Osteoblast (primary cell): ENCODE measurements at regions not wholly inside any gene's neighbourhood (a gene's known extent, or its start where the extent isn't known, plus 50 kb on each side); places are given as distances from the start of the nearest gene placed in this dataset.

Experiments used
- DNase-seq: peaks from one replicate; pipeline ENCODE4 v3.0.0; 2011; ENCODE audit warnings: low spot score, mixed read lengths; ENCODE audit not compliant: insufficient read length; ENCODE audit errors: missing footprints
- H2AFZ ChIP-seq: 2 replicates; pipeline ENCODE4 v1.6.0; 2011; ENCODE audit warnings: mild to moderate bottlenecking, low read length
- H3K27ac ChIP-seq: 2 replicates; pipeline ENCODE4 v1.5.1; 2011; ENCODE audit warnings: mild to moderate bottlenecking, low read depth, low read length, moderate library complexity
- H3K27me3 ChIP-seq: 2 replicates; pipeline ENCODE4 v1.6.0; 2012; ENCODE audit warnings: mild to moderate bottlenecking, control low read depth, inconsistent platforms, low read length, moderate library complexity; ENCODE audit not compliant: insufficient read depth
- H3K36me3 ChIP-seq: 2 replicates; pipeline ENCODE4 v1.5.1; 2011; ENCODE audit warnings: mild to moderate bottlenecking, low read length, control low read depth, moderate library complexity; ENCODE audit not compliant: insufficient read depth
- H3K4me1 ChIP-seq: 2 replicates; pipeline ENCODE4 v1.5.1; 2011; ENCODE audit warnings: mild to moderate bottlenecking, low read length, control low read depth, moderate library complexity; ENCODE audit not compliant: insufficient read depth
- H3K4me2 ChIP-seq: 2 replicates; pipeline ENCODE4 v1.6.0; 2011; ENCODE audit warnings: mild to moderate bottlenecking, low read length; ENCODE audit not compliant: insufficient read depth
- H3K4me3 ChIP-seq: fragments of 200-600 bp; sonication (generic); 3 replicates; pipeline ENCODE4 v1.5.1; 2012; ENCODE audit warnings: mild to moderate bottlenecking, low read length, inconsistent platforms; ENCODE audit not compliant: insufficient read depth
- H3K79me2 ChIP-seq: 2 replicates; pipeline ENCODE4 v1.6.0; 2012; ENCODE audit warnings: mild to moderate bottlenecking, low read length, control low read depth, inconsistent platforms; ENCODE audit not compliant: insufficient read depth
- H3K9me3 ChIP-seq: 2 replicates; pipeline ENCODE4 v1.5.1; 2011; ENCODE audit warnings: low read depth, low read length, control low read depth
- H4K20me1 ChIP-seq: 2 replicates; pipeline ENCODE4 v1.6.0; 2012; ENCODE audit warnings: mild to moderate bottlenecking, low read length, control low read depth; ENCODE audit not compliant: insufficient read depth
- TF ChIP-seq, protein P1 (sequence below): IDR thresholded peaks from 2 replicates; pipeline ENCODE4 v1.5.1; 2011; ENCODE audit warnings: mild to moderate bottlenecking, low read depth, low read length, moderate library complexity; ENCODE audit errors: extremely low read depth

DNA sequence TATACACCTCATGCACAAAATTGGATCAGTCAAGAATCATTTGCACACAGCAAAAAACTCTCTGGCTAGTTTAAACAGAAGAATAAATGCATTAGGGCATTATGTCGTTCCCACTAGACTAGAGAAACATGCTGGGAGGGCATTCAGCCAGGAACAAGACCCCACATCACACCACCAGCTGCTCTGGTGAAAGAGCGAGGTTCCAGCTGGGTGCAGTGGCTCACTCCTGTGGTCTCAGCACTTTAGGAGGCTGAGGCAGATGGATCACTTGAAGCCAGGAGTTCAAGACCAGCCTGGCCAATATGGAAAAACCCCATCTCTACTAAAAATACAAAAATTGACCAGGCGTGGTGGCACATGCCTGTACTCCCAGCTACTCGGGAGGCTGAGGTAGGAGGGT, 52.1 kb upstream of the BACE2 start:
- Histone ChIP-seq H3K9me3 (no peaks in the 10 kb centered on the region), H3K27me3 (no peaks in the 10 kb centered on the region), H3K79me2 (no peaks in the 10 kb centered on the region), H2AFZ (no peak overlapping the region), H3K36me3 (no peaks in the 10 kb centered on the region), H3K4me3 (no peak overlapping the region), H3K4me2 (no peak overlapping the region), H4K20me1 (no peaks in the 10 kb centered on the region), H3K27ac (no peak overlapping the region), H3K4me1 (peaks cover 14% of the 10 kb centered on the region)
- no peak for DNase-seq
- TF ChIP-seq, protein P1, sequence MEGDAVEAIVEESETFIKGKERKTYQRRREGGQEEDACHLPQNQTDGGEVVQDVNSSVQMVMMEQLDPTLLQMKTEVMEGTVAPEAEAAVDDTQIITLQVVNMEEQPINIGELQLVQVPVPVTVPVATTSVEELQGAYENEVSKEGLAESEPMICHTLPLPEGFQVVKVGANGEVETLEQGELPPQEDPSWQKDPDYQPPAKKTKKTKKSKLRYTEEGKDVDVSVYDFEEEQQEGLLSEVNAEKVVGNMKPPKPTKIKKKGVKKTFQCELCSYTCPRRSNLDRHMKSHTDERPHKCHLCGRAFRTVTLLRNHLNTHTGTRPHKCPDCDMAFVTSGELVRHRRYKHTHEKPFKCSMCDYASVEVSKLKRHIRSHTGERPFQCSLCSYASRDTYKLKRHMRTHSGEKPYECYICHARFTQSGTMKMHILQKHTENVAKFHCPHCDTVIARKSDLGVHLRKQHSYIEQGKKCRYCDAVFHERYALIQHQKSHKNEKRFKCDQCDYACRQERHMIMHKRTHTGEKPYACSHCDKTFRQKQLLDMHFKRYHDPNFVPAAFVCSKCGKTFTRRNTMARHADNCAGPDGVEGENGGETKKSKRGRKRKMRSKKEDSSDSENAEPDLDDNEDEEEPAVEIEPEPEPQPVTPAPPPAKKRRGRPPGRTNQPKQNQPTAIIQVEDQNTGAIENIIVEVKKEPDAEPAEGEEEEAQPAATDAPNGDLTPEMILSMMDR, result no peak
